Mesothelial cell of epicardium (in vitro differentiated cells): ENCODE measurements at regions not wholly inside any gene's neighbourhood (a gene's known extent, or its start where the extent isn't known, plus 50 kb on each side); places are given as distances from the start of the nearest gene placed in this dataset.

Experiments used
- DNase-seq, 2 experiments: peaks; one replicate each; pipeline ENCODE4 v3.0.0; 2021; ENCODE audit warnings: low spot score in 2 of 2; ENCODE audit not compliant: unreplicated experiment in 2 of 2
- H3K27ac Mint-ChIP-seq: 2 replicates; pipeline ENCODE4 v1.8.0; 2021; ENCODE audit warnings: mixed read lengths
- H3K27me3 Mint-ChIP-seq: 2 replicates; pipeline ENCODE4 v1.8.0; 2021; ENCODE audit warnings: low read depth, mixed read lengths
- H3K36me3 Mint-ChIP-seq: 2 replicates; pipeline ENCODE4 v1.8.0; 2021; ENCODE audit warnings: mixed read lengths
- H3K4me1 Mint-ChIP-seq: 2 replicates; pipeline ENCODE4 v1.8.0; 2021; ENCODE audit warnings: mixed read lengths
- H3K4me3 Mint-ChIP-seq: 2 replicates; pipeline ENCODE4 v1.8.0; 2021; ENCODE audit warnings: mild to moderate bottlenecking, moderate library complexity, mixed read lengths
- H3K9me3 Mint-ChIP-seq: 2 replicates; pipeline ENCODE4 v1.8.0; 2021; ENCODE audit warnings: mixed read lengths
- CTCF ChIP-seq: fragments of 200-600 bp; sonication (generic); IDR thresholded peaks from one replicate; pipeline ENCODE4 v1.5.0; 2021; ENCODE audit warnings: antibody characterized with exemption; ENCODE audit not compliant: unreplicated experiment

- Mint-ChIP-seq H3K4me3 (no peak overlapping the region), H3K4me1 (no peaks in the 10 kb centered on the region), H3K27me3 (no peaks in the 10 kb centered on the region), H3K9me3 (no peaks in the 10 kb centered on the region), H3K36me3 (no peaks in the 10 kb centered on the region), H3K27ac (no peak overlapping the region)
- DNase-seq = no peak
- TF ChIP-seq CTCF = no peak
Observed at GRCh38 chr3:176755977-176756376, 441.3 kb downstream of the TBL1XR1 start.

DNA sequence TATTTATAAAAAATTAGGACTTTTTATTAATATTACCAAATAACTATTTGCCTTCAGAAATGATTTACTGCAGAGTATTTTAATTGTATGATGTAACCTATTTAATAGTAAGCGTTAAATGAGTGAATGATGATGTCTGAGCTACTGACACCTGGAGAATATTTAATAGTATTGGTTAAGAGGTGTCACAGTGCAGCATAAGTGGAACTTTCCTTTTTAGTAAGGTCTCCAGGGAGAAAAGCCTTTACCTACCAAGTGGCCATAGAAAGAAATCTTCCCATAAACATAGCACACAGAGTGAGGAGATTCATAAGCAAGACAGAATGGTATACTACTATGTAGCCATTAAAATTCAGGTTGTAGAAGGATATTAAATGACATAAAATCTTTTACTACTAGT lies 441.7 kb downstream of the TBL1XR1 start:
- Mint-ChIP-seq H3K27ac (no peak overlapping the region), H3K36me3 (no peaks in the 10 kb centered on the region), H3K9me3 (no peaks in the 10 kb centered on the region), H3K4me3 (no peak overlapping the region), H3K27me3 (no peaks in the 10 kb centered on the region), H3K4me1 (no peaks in the 10 kb centered on the region)
- no peak for DNase-seq
- TF ChIP-seq CTCF = no peak

GRCh38 chr3:176741664-176742047 lies 455.6 kb downstream of the TBL1XR1 start:
- no peak overlapping the region for H3K4me3 Mint-ChIP-seq
- H3K4me1 Mint-ChIP-seq = peaks cover 2% of the 10 kb centered on the region
- H3K36me3 Mint-ChIP-seq = no peaks in the 10 kb centered on the region
- no peak for DNase-seq
- H3K27me3 Mint-ChIP-seq = no peaks in the 10 kb centered on the region
- no peak overlapping the region for H3K27ac Mint-ChIP-seq
- TF ChIP-seq CTCF = no peak
- peaks cover 27% of the 10 kb centered on the region for H3K9me3 Mint-ChIP-seq

DNA sequence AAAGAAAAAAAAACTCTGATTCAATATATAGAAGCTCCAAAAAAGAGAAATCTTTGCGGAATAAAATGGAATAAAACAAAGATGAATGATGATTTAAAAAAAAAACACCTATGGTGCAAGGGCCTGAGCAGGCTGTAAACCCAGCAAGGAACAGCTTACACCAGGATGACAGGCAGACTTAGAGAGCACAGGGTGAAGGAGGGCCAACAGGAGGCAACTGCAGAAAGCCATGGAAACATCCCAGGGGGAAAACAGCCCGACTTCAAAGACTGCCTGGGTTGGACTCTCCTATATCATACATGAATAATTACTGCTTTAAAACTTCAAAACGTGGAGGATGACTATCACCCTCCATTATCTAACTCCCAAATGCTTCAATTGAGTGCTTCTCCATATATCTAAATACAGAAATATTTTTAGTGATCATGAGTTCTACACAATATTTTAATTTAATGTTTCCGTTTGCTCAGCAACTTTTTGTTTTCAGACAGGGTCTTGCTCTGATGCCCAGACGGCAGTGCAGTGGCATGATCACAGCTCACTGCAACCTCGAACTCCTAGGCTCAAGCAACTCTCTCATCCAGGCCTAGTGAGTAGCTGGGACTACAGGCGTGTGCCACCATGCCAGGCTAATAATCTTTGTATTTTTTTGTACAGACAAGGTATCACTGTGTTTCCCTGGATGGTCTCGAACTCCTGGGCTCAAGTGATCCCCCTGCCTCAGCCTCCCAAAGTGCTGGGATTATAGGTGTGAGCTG lies 456.2 kb downstream of the TBL1XR1 start:
- H3K27me3 Mint-ChIP-seq = no peaks in the 10 kb centered on the region
- H3K36me3 Mint-ChIP-seq = no peaks in the 10 kb centered on the region
- no peak overlapping the region for H3K4me3 Mint-ChIP-seq
- H3K9me3 Mint-ChIP-seq = peaks cover 27% of the 10 kb centered on the region
- peaks cover 2% of the 10 kb centered on the region for H3K4me1 Mint-ChIP-seq
- H3K27ac Mint-ChIP-seq = no peak overlapping the region
- no peak for DNase-seq
- no peak for TF ChIP-seq CTCF

DNA sequence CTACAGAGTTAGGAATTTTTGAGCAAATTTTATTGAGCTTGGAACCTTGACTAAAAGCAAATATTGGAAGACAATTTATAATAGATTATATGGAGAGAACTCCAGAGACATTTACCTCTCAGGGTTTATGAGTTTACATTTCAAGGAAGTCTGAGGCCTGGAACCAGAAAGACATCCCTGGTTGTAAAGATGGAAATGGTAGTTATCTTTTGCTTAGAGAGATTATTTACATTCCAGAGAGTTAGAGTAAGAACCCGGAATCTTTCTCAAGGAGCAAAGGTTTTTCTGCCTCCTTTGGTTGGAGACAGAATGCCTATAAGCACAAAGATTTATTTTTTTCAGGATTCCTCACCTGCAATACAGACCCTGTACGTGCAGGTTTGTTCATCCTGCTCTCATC lies 458.1 kb downstream of the TBL1XR1 start:
- H3K36me3 Mint-ChIP-seq = no peaks in the 10 kb centered on the region
- DNase-seq = no peak
- no peaks in the 10 kb centered on the region for H3K27me3 Mint-ChIP-seq
- H3K9me3 Mint-ChIP-seq = peaks cover 25% of the 10 kb centered on the region
- peaks cover 2% of the 10 kb centered on the region for H3K4me1 Mint-ChIP-seq
- no peak overlapping the region for H3K4me3 Mint-ChIP-seq
- TF ChIP-seq CTCF = no peak
- no peak overlapping the region for H3K27ac Mint-ChIP-seq
